ENCODE measurements at regions not wholly inside any gene's neighbourhood (a gene's known extent, or its start where the extent isn't known, plus 50 kb on each side); places are given as distances from the start of the nearest gene placed in this dataset.
A peak's percentile ranks its signal among the peaks of the same experiment; 100 is the strongest.

DNA sequence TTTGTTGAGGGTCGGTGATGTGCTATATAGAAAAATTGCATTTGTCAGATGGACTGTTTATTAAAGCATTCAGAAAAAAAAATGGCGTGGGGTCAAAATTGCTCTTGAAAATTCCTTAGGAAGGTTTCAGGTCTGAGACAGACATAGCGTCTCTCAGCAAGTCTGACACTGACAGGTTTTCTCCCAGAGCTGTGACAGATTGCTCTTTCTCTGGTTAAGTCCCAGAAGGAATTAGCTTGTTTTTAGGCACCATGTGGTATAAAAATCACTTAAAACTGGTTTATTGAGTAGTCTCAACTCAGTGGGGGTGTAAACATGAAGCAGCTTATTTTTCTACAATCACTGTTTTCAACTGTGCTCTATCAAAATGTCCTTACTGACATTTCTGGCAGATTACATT is 1379.8 kb downstream of the MAT2B start:
- TF ChIP-seq, protein P1, sequence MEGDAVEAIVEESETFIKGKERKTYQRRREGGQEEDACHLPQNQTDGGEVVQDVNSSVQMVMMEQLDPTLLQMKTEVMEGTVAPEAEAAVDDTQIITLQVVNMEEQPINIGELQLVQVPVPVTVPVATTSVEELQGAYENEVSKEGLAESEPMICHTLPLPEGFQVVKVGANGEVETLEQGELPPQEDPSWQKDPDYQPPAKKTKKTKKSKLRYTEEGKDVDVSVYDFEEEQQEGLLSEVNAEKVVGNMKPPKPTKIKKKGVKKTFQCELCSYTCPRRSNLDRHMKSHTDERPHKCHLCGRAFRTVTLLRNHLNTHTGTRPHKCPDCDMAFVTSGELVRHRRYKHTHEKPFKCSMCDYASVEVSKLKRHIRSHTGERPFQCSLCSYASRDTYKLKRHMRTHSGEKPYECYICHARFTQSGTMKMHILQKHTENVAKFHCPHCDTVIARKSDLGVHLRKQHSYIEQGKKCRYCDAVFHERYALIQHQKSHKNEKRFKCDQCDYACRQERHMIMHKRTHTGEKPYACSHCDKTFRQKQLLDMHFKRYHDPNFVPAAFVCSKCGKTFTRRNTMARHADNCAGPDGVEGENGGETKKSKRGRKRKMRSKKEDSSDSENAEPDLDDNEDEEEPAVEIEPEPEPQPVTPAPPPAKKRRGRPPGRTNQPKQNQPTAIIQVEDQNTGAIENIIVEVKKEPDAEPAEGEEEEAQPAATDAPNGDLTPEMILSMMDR (IDR thresholded peaks at IDR 0.05; ENCODE audit: poor library complexity, severe bottlenecking), result no peak
- TF ChIP-seq MXI1 (conservative IDR thresholded peaks at IDR 0.05; ENCODE audit: poor library complexity, severe bottlenecking), result no peak
- TF ChIP-seq RAD21 (conservative IDR thresholded peaks at IDR 0.05), result no peak
- peak; percentile 65 for TF ChIP-seq EP300 (conservative IDR thresholded peaks at IDR 0.05; ENCODE audit: poor library complexity, severe bottlenecking)
